ENCODE measurements at regions not wholly inside any gene's neighbourhood (a gene's known extent, or its start where the extent isn't known, plus 50 kb on each side); places are given as distances from the start of the nearest gene placed in this dataset.

- peaks cover 47% of the 10 kb centered on the region for H3K4me1 ChIP-seq (ENCODE audit: control insufficient read depth, insufficient read depth, low read length, poor library complexity, severe bottlenecking)
- H3K27ac ChIP-seq (ENCODE audit: insufficient read depth, low read length, poor library complexity, severe bottlenecking) = peak overlapping the region; percentile 82
- H3K4me3 ChIP-seq (ENCODE audit: insufficient read depth, low read depth, low read length, poor library complexity, severe bottlenecking) = peak overlapping the region; percentile 55
- no peaks in the 10 kb centered on the region for H3K9me3 ChIP-seq (ENCODE audit: control insufficient read depth, low read length)
- H3K27me3 ChIP-seq (replicated peaks; ENCODE audit: control insufficient read depth, insufficient read depth, low read length, poor library complexity, severe bottlenecking) = no peaks in the 10 kb centered on the region
- no peak for DNase-seq
- H3K36me3 ChIP-seq (ENCODE audit: control insufficient read depth, insufficient read depth, low read length) = no peaks in the 10 kb centered on the region
Observed at GRCh38 chr6:144344646-144345045, 59.5 kb downstream of the UTRN start.

GRCh38 chr6:144345451-144345850, 60.3 kb downstream of the UTRN start:
- H3K4me3 ChIP-seq (ENCODE audit: insufficient read depth, low read depth, low read length, poor library complexity, severe bottlenecking) = peak overlapping the region; percentile 55

GRCh38 chr6:144346719-144347447, 61.7 kb downstream of the UTRN start:
- Histone ChIP-seq H3K9me3 (ENCODE audit: control insufficient read depth, low read length) (no peaks in the 10 kb centered on the region), H3K4me3 (ENCODE audit: insufficient read depth, low read depth, low read length, poor library complexity, severe bottlenecking) (peak overlapping the region; percentile 2), H3K27ac (ENCODE audit: insufficient read depth, low read length, poor library complexity, severe bottlenecking) (peak overlapping the region; percentile 60), H3K27me3 (replicated peaks; ENCODE audit: control insufficient read depth, insufficient read depth, low read length, poor library complexity, severe bottlenecking) (no peaks in the 10 kb centered on the region), H3K4me1 (ENCODE audit: control insufficient read depth, insufficient read depth, low read length, poor library complexity, severe bottlenecking) (peaks cover 51% of the 10 kb centered on the region), H3K36me3 (ENCODE audit: control insufficient read depth, insufficient read depth, low read length) (no peaks in the 10 kb centered on the region)
- no peak for DNase-seq

More at GRCh38 chr6:144345451-144345850, 60.3 kb downstream of the UTRN start:
- Histone ChIP-seq H3K9me3 (ENCODE audit: control insufficient read depth, low read length) (no peaks in the 10 kb centered on the region), H3K4me1 (ENCODE audit: control insufficient read depth, insufficient read depth, low read length, poor library complexity, severe bottlenecking) (peaks cover 49% of the 10 kb centered on the region), H3K27me3 (replicated peaks; ENCODE audit: control insufficient read depth, insufficient read depth, low read length, poor library complexity, severe bottlenecking) (no peaks in the 10 kb centered on the region), H3K27ac (ENCODE audit: insufficient read depth, low read length, poor library complexity, severe bottlenecking) (peak overlapping the region; percentile 82), H3K36me3 (ENCODE audit: control insufficient read depth, insufficient read depth, low read length) (no peaks in the 10 kb centered on the region)
- no peak for DNase-seq

- no peaks in the 10 kb centered on the region for H3K9me3 ChIP-seq (ENCODE audit: control insufficient read depth, low read length)
- H3K36me3 ChIP-seq (ENCODE audit: control insufficient read depth, insufficient read depth, low read length) = no peaks in the 10 kb centered on the region
- H3K4me3 ChIP-seq (ENCODE audit: insufficient read depth, low read depth, low read length, poor library complexity, severe bottlenecking) = no peak overlapping the region
- H3K4me1 ChIP-seq (ENCODE audit: control insufficient read depth, insufficient read depth, low read length, poor library complexity, severe bottlenecking) = peaks cover 52% of the 10 kb centered on the region
- no peaks in the 10 kb centered on the region for H3K27me3 ChIP-seq (replicated peaks; ENCODE audit: control insufficient read depth, insufficient read depth, low read length, poor library complexity, severe bottlenecking)
- DNase-seq = no peak
- H3K27ac ChIP-seq (ENCODE audit: insufficient read depth, low read length, poor library complexity, severe bottlenecking) = peak overlapping the region; percentile 60
Observed at GRCh38 chr6:144347448-144347759, 62.3 kb downstream of the UTRN start.

- no peak overlapping the region for H3K4me3 ChIP-seq (ENCODE audit: insufficient read depth, low read depth, low read length, poor library complexity, severe bottlenecking)
- no peak for DNase-seq
- H3K27ac ChIP-seq (ENCODE audit: insufficient read depth, low read length, poor library complexity, severe bottlenecking) = peak overlapping the region; percentile 60
- peaks cover 54% of the 10 kb centered on the region for H3K4me1 ChIP-seq (ENCODE audit: control insufficient read depth, insufficient read depth, low read length, poor library complexity, severe bottlenecking)
- no peaks in the 10 kb centered on the region for H3K9me3 ChIP-seq (ENCODE audit: control insufficient read depth, low read length)
- no peaks in the 10 kb centered on the region for H3K27me3 ChIP-seq (replicated peaks; ENCODE audit: control insufficient read depth, insufficient read depth, low read length, poor library complexity, severe bottlenecking)
- H3K36me3 ChIP-seq (ENCODE audit: control insufficient read depth, insufficient read depth, low read length) = no peaks in the 10 kb centered on the region
Observed at GRCh38 chr6:144347933-144348332, 62.8 kb downstream of the UTRN start.

- Histone ChIP-seq H3K36me3 (ENCODE audit: control insufficient read depth, insufficient read depth, low read length) (no peaks in the 10 kb centered on the region), H3K4me1 (ENCODE audit: control insufficient read depth, insufficient read depth, low read length, poor library complexity, severe bottlenecking) (peaks cover 60% of the 10 kb centered on the region), H3K9me3 (ENCODE audit: control insufficient read depth, low read length) (no peaks in the 10 kb centered on the region), H3K27ac (ENCODE audit: insufficient read depth, low read length, poor library complexity, severe bottlenecking) (peak overlapping the region; percentile 73), H3K4me3 (ENCODE audit: insufficient read depth, low read depth, low read length, poor library complexity, severe bottlenecking) (peak overlapping the region; percentile 18), H3K27me3 (replicated peaks; ENCODE audit: control insufficient read depth, insufficient read depth, low read length, poor library complexity, severe bottlenecking) (no peaks in the 10 kb centered on the region)
- DNase-seq = no peak
Observed at GRCh38 chr6:144349690-144350527, 64.8 kb downstream of the UTRN start.

- no peak for DNase-seq
- H3K4me1 ChIP-seq (ENCODE audit: control insufficient read depth, insufficient read depth, low read length, poor library complexity, severe bottlenecking) = peaks cover 57% of the 10 kb centered on the region
- peak overlapping the region; percentile 18 for H3K4me3 ChIP-seq (ENCODE audit: insufficient read depth, low read depth, low read length, poor library complexity, severe bottlenecking)
- H3K27me3 ChIP-seq (replicated peaks; ENCODE audit: control insufficient read depth, insufficient read depth, low read length, poor library complexity, severe bottlenecking) = no peaks in the 10 kb centered on the region
- H3K36me3 ChIP-seq (ENCODE audit: control insufficient read depth, insufficient read depth, low read length) = no peaks in the 10 kb centered on the region
- H3K27ac ChIP-seq (ENCODE audit: insufficient read depth, low read length, poor library complexity, severe bottlenecking) = peak overlapping the region; percentile 73
- H3K9me3 ChIP-seq (ENCODE audit: control insufficient read depth, low read length) = no peaks in the 10 kb centered on the region
Observed at GRCh38 chr6:144350528-144350880, 65.4 kb downstream of the UTRN start.

GRCh38 chr6:144351379-144352127, 66.4 kb downstream of the UTRN start:
- Histone ChIP-seq H3K9me3 (ENCODE audit: control insufficient read depth, low read length) (no peaks in the 10 kb centered on the region), H3K36me3 (ENCODE audit: control insufficient read depth, insufficient read depth, low read length) (no peaks in the 10 kb centered on the region), H3K4me1 (ENCODE audit: control insufficient read depth, insufficient read depth, low read length, poor library complexity, severe bottlenecking) (peaks cover 49% of the 10 kb centered on the region), H3K27me3 (replicated peaks; ENCODE audit: control insufficient read depth, insufficient read depth, low read length, poor library complexity, severe bottlenecking) (no peaks in the 10 kb centered on the region), H3K4me3 (ENCODE audit: insufficient read depth, low read depth, low read length, poor library complexity, severe bottlenecking) (peak overlapping the region; percentile 38), H3K27ac (ENCODE audit: insufficient read depth, low read length, poor library complexity, severe bottlenecking) (peak overlapping the region; percentile 73)
- no peak for DNase-seq

GRCh38 chr6:144352331-144352730, 67.2 kb downstream of the UTRN start:
- H3K4me1 ChIP-seq (ENCODE audit: control insufficient read depth, insufficient read depth, low read length, poor library complexity, severe bottlenecking) = peaks cover 42% of the 10 kb centered on the region

More at GRCh38 chr6:144352331-144352730, 67.2 kb downstream of the UTRN start:
- DNase-seq = no peak
- Histone ChIP-seq H3K27ac (ENCODE audit: insufficient read depth, low read length, poor library complexity, severe bottlenecking) (peak overlapping the region; percentile 73), H3K36me3 (ENCODE audit: control insufficient read depth, insufficient read depth, low read length) (no peaks in the 10 kb centered on the region), H3K27me3 (replicated peaks; ENCODE audit: control insufficient read depth, insufficient read depth, low read length, poor library complexity, severe bottlenecking) (no peaks in the 10 kb centered on the region), H3K9me3 (ENCODE audit: control insufficient read depth, low read length) (no peaks in the 10 kb centered on the region), H3K4me3 (ENCODE audit: insufficient read depth, low read depth, low read length, poor library complexity, severe bottlenecking) (peak overlapping the region; percentile 38)

Data from effector memory CD4-positive, alpha-beta T cell (primary cell).